Activated CD4-positive, CD25-positive, alpha-beta regulatory T cell treated with anti-CD3 and anti-CD28 coated beads, Interleukin-2, amount 50 U/mL, for 24 hours (primary cell): ENCODE measurements at regions not wholly inside any gene's neighbourhood (a gene's known extent, or its start where the extent isn't known, plus 50 kb on each side); places are given as distances from the start of the nearest gene placed in this dataset.

Source experiments
- ATAC-seq, 2 donors: fragments of 150-1000 bp; cut with Tn5 transposase; one replicate each; pipeline ENCODE4 v1.10.0; 2021; ENCODE audit warnings: mild to moderate bottlenecking in 1 of 2, moderate library complexity in 1 of 2

- no peak for ATAC-seq
Measured at GRCh38 chr4:188197566-188197965, 58.3 kb downstream of the TRIML1 start.

DNA sequence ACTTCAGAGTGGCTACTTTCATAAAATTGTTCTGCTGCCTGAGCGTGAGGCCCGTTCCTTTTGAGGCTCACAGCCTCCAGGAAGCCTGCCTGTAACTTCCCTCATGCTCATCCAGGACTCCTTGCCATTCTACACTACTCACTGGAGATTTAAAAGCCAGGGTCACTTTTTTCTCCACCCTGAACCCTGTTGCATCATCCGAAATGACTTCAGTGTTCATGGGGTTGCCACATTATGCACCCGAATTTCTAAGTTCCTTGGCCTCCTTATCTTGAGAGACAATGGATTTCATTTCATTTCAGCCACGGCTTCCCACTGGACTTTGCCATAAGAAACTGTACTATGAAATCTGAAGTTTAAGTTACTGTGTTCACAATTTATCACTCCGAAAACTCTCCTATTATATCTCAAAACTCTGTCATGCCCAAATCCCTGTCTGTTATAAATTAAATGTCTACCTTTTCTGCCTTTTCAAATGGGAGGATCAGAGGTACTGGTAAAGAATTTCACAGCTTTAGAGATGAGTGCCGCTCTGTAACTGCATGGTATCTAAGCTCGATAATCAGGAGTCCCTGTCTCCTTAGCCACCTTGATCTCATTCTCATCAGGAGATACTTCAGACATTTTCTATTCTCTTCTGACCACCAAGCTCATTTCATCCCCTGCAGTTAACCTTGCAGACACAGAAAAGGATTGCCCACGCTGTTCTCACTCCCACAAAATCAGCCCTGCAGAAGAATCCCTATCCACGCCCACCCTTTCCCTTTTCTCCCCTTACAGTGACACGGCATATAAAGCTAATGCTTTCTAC, 59.9 kb downstream of the TRIML1 start:
- no peak for ATAC-seq

DNA sequence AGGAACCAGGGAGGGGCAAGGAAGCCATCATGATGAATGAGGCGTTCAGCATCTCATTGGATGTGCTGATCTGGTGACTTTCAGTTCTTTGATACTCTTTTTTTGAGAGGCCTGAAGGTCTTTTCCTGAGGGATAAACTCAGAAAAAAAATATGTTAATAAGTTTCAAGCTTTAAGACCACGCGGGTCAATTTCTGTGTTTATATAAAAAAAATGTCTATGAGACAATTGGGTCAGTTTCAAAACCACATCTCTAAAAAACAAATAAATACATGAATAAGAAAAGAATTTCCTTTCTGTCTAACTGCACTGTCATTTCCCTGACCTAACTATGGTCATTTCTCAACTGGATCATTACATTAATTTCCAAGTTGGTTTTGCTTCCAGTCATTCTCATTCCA, 62.6 kb downstream of the TRIML1 start:
- no peak for ATAC-seq

GRCh38 chr4:188206783-188207182, 67.5 kb downstream of the TRIML1 start:
- no peak for ATAC-seq

DNA sequence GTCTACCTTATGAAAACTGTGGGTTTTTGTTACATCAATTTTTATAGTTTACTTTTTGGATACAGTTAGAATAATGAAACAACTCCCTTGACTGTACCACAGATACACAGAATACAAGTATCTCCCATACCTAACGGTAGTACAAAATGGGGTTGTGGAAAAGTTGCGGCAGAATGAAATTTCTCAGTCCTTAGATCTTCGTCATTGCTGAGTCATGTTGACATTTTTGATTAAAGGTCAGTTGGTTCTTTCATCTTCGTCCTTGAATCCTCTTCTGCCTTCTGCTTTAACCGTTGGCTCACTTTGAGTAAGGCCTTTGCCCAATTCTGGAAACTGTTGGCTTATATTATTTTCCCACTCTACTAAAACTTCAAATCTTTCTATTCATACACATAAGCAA, 75.6 kb downstream of the TRIML1 start:
- ATAC-seq = no peak

- ATAC-seq = no peak
Measured at GRCh38 chr4:188218392-188218791, 79.2 kb downstream of the TRIML1 start.

DNA sequence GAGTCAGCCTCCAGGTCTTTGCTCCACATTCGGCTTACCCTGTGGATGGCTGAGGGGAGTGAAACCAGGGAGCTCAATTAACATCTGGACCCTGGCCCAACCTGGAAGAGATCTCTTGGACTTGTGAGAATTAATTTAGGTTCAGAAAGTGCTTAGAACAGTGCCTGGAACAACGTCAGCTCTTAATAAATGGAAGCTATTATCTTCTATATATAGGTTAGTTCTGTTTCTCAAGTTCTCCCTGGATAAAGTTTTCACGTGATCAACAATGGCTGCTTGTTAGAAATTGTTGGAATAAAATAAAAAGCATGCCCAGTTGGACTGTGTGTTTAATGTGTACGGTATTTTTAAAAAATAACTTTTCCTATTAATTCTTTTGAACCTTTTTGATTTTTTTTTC, 80.8 kb downstream of the TRIML1 start:
- no peak for ATAC-seq

GRCh38 chr4:188221090-188221489, 81.8 kb downstream of the TRIML1 start:
- no peak for ATAC-seq

DNA sequence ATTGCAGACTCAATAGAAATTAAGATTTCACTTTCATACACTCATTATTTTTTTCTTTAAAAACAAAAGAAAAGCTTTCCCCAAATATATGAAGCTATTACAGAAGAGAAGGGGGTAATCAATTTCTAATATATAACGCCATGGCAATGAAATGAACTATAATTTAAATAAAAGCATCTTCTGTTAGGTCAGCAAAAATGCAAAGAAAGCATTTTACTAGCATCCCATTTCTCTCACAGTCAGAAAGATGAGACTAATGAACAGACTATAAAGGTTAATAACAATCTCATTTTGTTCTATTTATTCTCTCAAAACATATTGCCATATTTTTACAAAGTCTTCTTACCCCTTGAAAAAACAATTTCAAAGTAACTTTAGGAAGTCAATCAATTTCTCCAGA, 89.0 kb downstream of the TRIML1 start:
- ATAC-seq = no peak

GRCh38 chr4:188232428-188232827, 93.2 kb downstream of the TRIML1 start:
- ATAC-seq = no peak

GRCh38 chr4:188242041-188242440, 102.8 kb downstream of the TRIML1 start:
- ATAC-seq = no peak

GRCh38 chr4:188245651-188246050, 106.4 kb downstream of the TRIML1 start:
- ATAC-seq = no peak

DNA sequence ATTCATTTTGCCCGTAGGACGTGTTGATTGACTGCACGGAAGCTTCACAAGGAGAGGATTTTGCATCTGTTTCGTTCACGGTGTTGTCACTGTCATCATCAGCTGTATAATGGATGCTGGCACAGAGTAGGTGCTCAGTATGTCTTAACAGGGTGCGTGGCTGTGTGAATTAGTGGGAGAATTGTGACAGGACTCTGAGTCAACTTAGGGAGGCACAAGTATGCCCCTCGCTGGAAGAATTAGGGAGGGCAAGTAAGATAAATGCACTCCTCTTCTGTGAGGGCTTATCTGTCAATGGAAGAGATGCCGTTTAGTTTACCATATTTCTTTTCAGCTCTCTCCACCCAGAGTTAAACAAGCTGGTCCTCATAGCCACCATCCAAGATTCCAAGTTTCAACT, 107.2 kb downstream of the TRIML1 start:
- no peak for ATAC-seq

DNA sequence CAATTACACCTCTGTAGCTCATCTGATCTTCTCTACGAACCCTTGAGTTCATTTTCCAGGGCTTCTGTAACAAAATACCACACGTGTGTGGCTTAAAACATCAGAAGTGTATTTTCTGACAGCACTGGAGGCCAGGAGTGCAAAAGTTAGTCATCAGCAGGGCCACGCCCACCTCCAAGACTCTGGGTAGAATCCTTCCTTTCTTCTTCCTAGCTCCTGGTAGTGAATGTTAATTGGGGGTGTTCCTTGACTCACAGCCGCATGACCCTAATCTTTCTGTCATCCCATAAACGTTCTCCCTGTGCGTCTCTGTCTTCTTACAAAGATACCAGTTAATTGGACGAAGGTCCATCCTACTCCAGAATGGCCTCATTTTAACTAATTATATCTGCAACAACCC, 115.0 kb downstream of the TRIML1 start:
- no peak for ATAC-seq

GRCh38 chr4:188262464-188262863, 123.2 kb downstream of the TRIML1 start:
- no peak for ATAC-seq

- no peak for ATAC-seq
Measured at GRCh38 chr4:188263321-188263720, 124.1 kb downstream of the TRIML1 start.

GRCh38 chr4:188266386-188266785, 127.1 kb downstream of the TRIML1 start:
- no peak for ATAC-seq

GRCh38 chr4:188268131-188268908, 129.1 kb downstream of the TRIML1 start:
- ATAC-seq = no peak

- ATAC-seq = no peak
Measured at GRCh38 chr4:188270273-188271069, 131.2 kb downstream of the TRIML1 start.

DNA sequence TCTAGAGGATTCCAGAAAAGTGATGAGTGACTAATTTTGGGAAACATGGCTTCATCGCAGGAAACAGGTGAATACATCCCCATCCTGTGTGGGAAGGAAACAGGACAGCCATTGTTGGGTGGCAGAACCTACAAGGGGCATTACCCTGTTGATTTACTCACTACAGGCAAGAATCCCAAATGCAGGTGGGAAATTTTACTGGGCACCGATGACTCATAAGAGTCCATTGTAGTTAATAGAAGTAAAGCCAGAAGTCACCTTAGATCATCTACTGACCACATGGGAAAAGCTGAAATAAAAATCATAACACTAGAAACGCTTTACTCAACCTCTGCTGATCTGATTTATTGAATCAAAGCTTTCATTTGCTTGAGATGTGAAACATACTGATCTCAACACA, 136.4 kb downstream of the TRIML1 start:
- no peak for ATAC-seq

- ATAC-seq = no peak
Measured at GRCh38 chr4:188279184-188279583, 139.9 kb downstream of the TRIML1 start.

GRCh38 chr4:188282471-188283232, 143.4 kb downstream of the TRIML1 start:
- no peak for ATAC-seq
